ENCODE measurements at regions not wholly inside any gene's neighbourhood (a gene's known extent, or its start where the extent isn't known, plus 50 kb on each side); places are given as distances from the start of the nearest gene placed in this dataset.

DNA sequence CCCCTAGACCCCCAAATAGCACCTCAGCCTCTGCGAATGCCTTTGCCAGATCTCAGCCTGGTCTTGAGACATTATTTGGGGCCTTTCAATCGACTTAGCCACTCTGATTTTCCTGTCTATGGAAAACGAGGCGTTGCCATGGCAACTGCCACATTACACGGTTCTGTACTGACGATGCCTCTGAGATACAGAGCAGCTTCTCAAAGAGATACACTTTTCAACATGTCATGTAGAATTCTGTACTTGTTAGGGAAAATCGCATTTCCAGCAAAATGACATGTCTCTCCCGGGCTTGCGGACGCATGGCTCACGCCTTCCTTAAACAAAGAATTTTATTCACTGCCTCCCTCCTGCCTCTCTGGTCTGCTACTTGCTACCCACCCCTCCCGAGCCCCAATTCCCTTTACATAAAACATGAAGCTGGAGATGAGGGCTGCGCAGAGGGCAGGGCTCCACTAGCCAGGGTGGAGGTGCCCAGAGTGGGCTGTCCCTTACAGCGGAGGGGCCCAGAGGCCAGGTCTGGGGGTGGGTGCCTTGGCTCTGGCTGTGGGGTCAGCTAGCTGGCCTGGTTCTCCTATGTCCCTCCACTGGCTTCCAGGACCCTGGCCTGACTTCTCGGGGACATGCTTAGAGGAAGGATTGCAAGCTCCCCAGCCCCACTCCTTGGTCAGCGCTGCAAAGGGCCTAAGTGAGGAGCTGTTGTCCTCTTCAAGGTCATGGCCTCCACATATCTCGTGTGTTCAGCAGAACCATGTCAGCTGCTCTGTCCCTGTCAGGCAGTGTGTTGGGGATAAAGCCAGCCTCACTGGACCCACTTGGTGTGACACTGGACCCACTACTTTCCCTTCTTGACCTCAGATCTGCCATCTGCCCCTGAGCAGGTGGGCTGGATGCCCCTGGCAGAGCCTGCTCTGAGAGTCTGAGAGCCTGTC lies 342.5 kb downstream of the RPS24 start:
- 50 to 54% methylated on average over 14 to 15 of the region's 17 CpGs for WGBS, 2 donors
- Histone ChIP-seq H3K9me3 (peaks cover 0 to 9% (median 0%) of the 10 kb centered on the region in 4 donors), H3K4me3 (no peak overlapping the region), H3K27me3 (no peaks in the 10 kb centered on the region), H3K4me1 (peaks cover 0 to 22% (median 3%) of the 10 kb centered on the region in 4 donors), H3K27ac (no peak overlapping the region), H3K36me3 (no peaks in the 10 kb centered on the region)
- no peak for TF ChIP-seq POLR2A (IDR thresholded peaks at IDR 0.05)
- TF ChIP-seq, protein P1, sequence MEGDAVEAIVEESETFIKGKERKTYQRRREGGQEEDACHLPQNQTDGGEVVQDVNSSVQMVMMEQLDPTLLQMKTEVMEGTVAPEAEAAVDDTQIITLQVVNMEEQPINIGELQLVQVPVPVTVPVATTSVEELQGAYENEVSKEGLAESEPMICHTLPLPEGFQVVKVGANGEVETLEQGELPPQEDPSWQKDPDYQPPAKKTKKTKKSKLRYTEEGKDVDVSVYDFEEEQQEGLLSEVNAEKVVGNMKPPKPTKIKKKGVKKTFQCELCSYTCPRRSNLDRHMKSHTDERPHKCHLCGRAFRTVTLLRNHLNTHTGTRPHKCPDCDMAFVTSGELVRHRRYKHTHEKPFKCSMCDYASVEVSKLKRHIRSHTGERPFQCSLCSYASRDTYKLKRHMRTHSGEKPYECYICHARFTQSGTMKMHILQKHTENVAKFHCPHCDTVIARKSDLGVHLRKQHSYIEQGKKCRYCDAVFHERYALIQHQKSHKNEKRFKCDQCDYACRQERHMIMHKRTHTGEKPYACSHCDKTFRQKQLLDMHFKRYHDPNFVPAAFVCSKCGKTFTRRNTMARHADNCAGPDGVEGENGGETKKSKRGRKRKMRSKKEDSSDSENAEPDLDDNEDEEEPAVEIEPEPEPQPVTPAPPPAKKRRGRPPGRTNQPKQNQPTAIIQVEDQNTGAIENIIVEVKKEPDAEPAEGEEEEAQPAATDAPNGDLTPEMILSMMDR (IDR thresholded peaks at IDR 0.05) = no peak
- TF ChIP-seq EP300 (IDR thresholded peaks at IDR 0.05) = no peak
- no peak for DNase-seq (ENCODE audit: low spot score in 2 of 2)

DNA sequence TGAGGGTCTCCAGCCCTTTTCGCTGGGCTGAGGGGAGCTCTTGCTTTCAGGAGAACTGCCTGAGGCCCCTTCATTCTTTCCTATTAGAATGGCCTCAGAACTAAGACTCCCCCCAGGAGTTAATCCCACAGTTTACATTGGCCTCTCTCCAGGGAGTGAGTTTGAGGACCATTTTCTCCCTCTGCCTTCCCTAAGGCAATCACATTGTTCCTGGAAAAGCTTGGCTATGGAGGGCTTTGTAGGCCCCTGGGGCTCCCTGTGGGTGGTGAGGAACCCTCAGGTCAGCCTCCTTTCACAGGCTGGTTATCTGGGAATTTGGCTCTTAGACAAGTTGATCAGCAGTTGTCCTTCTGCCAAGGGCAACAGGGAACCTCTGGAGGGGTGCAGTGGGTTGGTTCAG lies 343.7 kb downstream of the RPS24 start:
- DNase-seq (ENCODE audit: low spot score in 2 of 2) = no peak
- Histone ChIP-seq H3K9me3 (peaks cover 0 to 9% (median 0%) of the 10 kb centered on the region in 4 donors), H3K27ac (no peak overlapping the region), H3K27me3 (no peaks in the 10 kb centered on the region), H3K36me3 (no peaks in the 10 kb centered on the region), H3K4me1 (peaks cover 0 to 17% (median 3%) of the 10 kb centered on the region in 4 donors), H3K4me3 (no peak overlapping the region)
- no peak for TF ChIP-seq EP300 (IDR thresholded peaks at IDR 0.05)
- WGBS, 2 donors = 78 to 92% methylated on average over 1 of the region's 1 CpG

DNA sequence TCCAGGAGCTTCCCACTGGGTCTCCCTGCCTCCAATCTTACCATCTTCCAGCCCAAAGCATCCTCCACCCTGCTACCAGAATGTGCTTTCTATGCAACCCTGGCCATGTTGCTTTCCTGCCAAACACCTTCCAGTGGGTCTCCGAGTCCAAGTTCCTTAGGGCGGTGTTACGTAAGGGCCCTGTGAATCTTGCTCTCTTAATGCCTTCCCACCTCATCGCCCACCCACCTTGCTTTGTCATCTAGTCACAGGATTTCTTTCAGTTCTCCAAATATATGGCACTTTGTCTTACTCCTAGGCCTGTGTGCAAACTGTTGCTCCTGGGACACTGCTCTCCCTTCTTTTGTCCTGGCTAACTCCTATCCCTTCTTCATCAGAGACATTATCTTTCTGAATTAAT lies 344.5 kb downstream of the RPS24 start:
- no peaks in the 10 kb centered on the region for H3K27me3 ChIP-seq
- peaks cover 0 to 9% (median 0%) of the 10 kb centered on the region in 4 donors for H3K9me3 ChIP-seq
- WGBS, 2 donors = 88 to 94% methylated on average over 4 of the region's 4 CpGs
- peaks cover 0 to 17% (median 3%) of the 10 kb centered on the region in 4 donors for H3K4me1 ChIP-seq
- no peak overlapping the region for H3K27ac ChIP-seq
- H3K36me3 ChIP-seq = no peaks in the 10 kb centered on the region
- no peak for DNase-seq (ENCODE audit: low spot score in 2 of 2)
- TF ChIP-seq EP300 (IDR thresholded peaks at IDR 0.05) (no peak), POLR2A (IDR thresholded peaks at IDR 0.05) (no peak)
- TF ChIP-seq, protein P1 (IDR thresholded peaks at IDR 0.05) = no peak
- H3K4me3 ChIP-seq = no peak overlapping the region

DNA sequence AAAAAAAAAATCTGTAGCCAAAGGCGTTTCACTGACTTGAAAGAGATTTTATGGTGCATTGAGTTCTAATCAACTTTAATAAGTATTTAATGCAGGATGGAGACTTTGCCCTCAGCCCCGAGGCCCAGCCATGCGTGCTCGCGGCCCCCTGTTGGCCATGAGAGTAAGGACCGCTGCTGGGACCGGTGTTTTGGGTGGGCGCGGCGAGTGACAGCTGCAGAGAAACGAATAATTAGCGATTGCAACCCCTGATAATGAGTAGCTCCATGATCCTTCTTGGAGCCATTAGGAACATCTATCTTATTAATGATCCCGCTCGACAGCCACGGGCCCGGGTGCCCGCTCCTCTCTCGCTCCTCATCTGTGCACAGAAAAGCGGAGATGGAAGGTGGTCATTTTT lies 347.4 kb downstream of the RPS24 start:
- no peaks in the 10 kb centered on the region for H3K27me3 ChIP-seq
- no peak overlapping the region for H3K27ac ChIP-seq
- H3K4me3 ChIP-seq = no peak overlapping the region
- H3K36me3 ChIP-seq = no peaks in the 10 kb centered on the region
- H3K4me1 ChIP-seq = peaks cover 0 to 17% (median under 1%) of the 10 kb centered on the region in 4 donors
- H3K9me3 ChIP-seq = peaks cover 0 to 9% (median 0%) of the 10 kb centered on the region in 4 donors
- 76 to 77% methylated on average over 19 of the region's 19 CpGs for WGBS, 2 donors
- no peak for DNase-seq (ENCODE audit: low spot score in 2 of 2)
- TF ChIP-seq EP300 (IDR thresholded peaks at IDR 0.05) = no peak
- no peak for TF ChIP-seq POLR2A (IDR thresholded peaks at IDR 0.05)
- TF ChIP-seq, protein P1 (IDR thresholded peaks at IDR 0.05) = no peak

DNA sequence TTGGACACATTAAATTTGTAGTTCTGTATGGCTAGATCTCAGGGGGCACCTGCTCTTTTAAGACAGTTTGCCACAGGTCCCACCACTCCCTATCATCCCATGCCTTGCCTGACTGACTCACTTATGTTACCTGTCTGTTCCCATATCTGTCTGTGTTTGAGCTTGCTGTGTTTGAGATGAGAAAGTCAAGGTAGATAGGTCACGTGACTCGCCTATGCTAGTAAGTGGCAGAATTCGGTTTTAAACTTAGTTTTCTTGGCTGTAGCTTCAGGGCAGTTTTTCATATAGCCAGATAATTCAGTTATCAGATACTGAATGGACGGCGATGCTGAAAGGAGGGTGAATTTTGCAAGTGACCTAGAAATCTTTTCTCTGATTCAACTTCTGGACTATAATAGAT lies 348.4 kb downstream of the RPS24 start:
- H3K27ac ChIP-seq = no peak overlapping the region
- no peaks in the 10 kb centered on the region for H3K36me3 ChIP-seq
- H3K4me1 ChIP-seq = peaks cover 0 to 11% (median 0%) of the 10 kb centered on the region in 4 donors
- H3K4me3 ChIP-seq = no peak overlapping the region
- H3K27me3 ChIP-seq = no peaks in the 10 kb centered on the region
- DNase-seq (ENCODE audit: low spot score in 2 of 2) = no peak
- 92 to 93% methylated on average over 5 of the region's 5 CpGs for WGBS, 2 donors
- peaks cover 0 to 9% (median 0%) of the 10 kb centered on the region in 4 donors for H3K9me3 ChIP-seq
- TF ChIP-seq, protein P1 (IDR thresholded peaks at IDR 0.05) = no peak

Measured in tibial nerve (tissue), 4 donors.